ENCODE measurements at regions not wholly inside any gene's neighbourhood (a gene's known extent, or its start where the extent isn't known, plus 50 kb on each side); places are given as distances from the start of the nearest gene placed in this dataset.

- intact Hi-C loops (cut with micrococcal nuclease) = no loop called here
- Histone ChIP-seq H3K4me2 (ENCODE audit: insufficient read depth, low read length) (no peak overlapping the region), H3K79me2 (ENCODE audit: control insufficient read depth, insufficient read depth, low read length) (no peaks in the 10 kb centered on the region), H2AFZ (ENCODE audit: low read depth, low read length) (no peak overlapping the region), H3K9ac (ENCODE audit: insufficient read depth in 1 of 2, low read depth in 2 of 2, low read length in 2 of 2) (no peak overlapping the region), H3K4me1 (replicated peaks in 1 of 2; ENCODE audit: control insufficient read depth in 2 of 2, insufficient read depth in 2 of 2, low read length in 2 of 2) (no peaks in the 10 kb centered on the region), H3K4me3 (no peak overlapping the region), H3K36me3 (ENCODE audit: control insufficient read depth, insufficient read depth, low read length) (no peaks in the 10 kb centered on the region), H3K27me3 (ENCODE audit: control insufficient read depth in 2 of 2, insufficient read depth in 2 of 2, low read length in 2 of 2) (no peaks in the 10 kb centered on the region), H3K9me1 (ENCODE audit: control insufficient read depth, insufficient read depth, low read length) (no peaks in the 10 kb centered on the region), H4K20me1 (replicated peaks; ENCODE audit: control insufficient read depth, insufficient read depth, low read length) (no peaks in the 10 kb centered on the region), H3K9me3 (replicated peaks; ENCODE audit: control insufficient read depth, insufficient read depth, low read depth, low read length) (no peaks in the 10 kb centered on the region), H3K27ac (ENCODE audit: extremely low read depth, low read depth, low read length) (no peak overlapping the region)
- 0% methylated on average over 3 of the region's 4 CpGs for WGBS (ENCODE audit: insufficient coverage, low coverage, missing lambda C conversion rate)
- ChIA-PET POLR2A (no interaction called here), CTCF (ENCODE audit: low intra/inter-chr PET ratio) (no interaction called here)
- BruUV-seq (replicated peaks) = no TSS peak
- in situ Hi-C loops (cut with MboI) = no loop called here
- no peak for DNase-seq (ENCODE audit: extremely low read depth in 1 of 4, low spot score in 3 of 4)
- ATAC-seq = no peak
- TF ChIP-seq ZNF184 (CRISPR knock-in tag; IDR thresholded peaks at IDR 0.05) (no peak), OTX1 (CRISPR knock-in tag; IDR thresholded peaks at IDR 0.05) (no peak), RFX1 (IDR thresholded peaks at IDR 0.05) (no peak), ASH1L (IDR thresholded peaks at IDR 0.05; ENCODE audit: borderline replicate concordance, low read depth, partially characterized antibody) (no peak), ZSCAN32 (CRISPR knock-in tag; IDR thresholded peaks at IDR 0.05) (no peak), MTA1 (IDR thresholded peaks at IDR 0.05; ENCODE audit: borderline replicate concordance) (no peak), TBL1XR1 (IDR thresholded peaks at IDR 0.05; ENCODE audit: low read length in 2 of 2) (no peak), SMARCC2 (IDR thresholded peaks at IDR 0.05; ENCODE audit: low read depth) (no peak), CEBPG (CRISPR knock-in tag; IDR thresholded peaks at IDR 0.05) (no peak), CEBPG (tag; conservative IDR thresholded peaks at IDR 0.05 in 1 of 2, IDR thresholded peaks at IDR 0.05 in 1 of 2) (no peak), SIRT6 (IDR thresholded peaks at IDR 0.05; ENCODE audit: low read depth, low read length) (no peak)
- TF ChIP-seq, protein P1, sequence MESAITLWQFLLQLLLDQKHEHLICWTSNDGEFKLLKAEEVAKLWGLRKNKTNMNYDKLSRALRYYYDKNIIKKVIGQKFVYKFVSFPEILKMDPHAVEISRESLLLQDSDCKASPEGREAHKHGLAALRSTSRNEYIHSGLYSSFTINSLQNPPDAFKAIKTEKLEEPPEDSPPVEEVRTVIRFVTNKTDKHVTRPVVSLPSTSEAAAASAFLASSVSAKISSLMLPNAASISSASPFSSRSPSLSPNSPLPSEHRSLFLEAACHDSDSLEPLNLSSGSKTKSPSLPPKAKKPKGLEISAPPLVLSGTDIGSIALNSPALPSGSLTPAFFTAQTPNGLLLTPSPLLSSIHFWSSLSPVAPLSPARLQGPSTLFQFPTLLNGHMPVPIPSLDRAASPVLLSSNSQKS (CRISPR knock-in tag; IDR thresholded peaks at IDR 0.05) = no peak
- TF ChIP-seq, protein P2, sequence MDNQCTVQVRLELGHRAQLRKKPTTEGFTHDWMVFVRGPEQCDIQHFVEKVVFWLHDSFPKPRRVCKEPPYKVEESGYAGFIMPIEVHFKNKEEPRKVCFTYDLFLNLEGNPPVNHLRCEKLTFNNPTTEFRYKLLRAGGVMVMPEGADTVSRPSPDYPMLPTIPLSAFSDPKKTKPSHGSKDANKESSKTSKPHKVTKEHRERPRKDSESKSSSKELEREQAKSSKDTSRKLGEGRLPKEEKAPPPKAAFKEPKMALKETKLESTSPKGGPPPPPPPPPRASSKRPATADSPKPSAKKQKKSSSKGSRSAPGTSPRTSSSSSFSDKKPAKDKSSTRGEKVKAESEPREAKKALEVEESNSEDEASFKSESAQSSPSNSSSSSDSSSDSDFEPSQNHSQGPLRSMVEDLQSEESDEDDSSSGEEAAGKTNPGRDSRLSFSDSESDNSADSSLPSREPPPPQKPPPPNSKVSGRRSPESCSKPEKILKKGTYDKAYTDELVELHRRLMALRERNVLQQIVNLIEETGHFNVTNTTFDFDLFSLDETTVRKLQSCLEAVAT (IDR thresholded peaks at IDR 0.05) = no peak
- TF ChIP-seq, protein P3, sequence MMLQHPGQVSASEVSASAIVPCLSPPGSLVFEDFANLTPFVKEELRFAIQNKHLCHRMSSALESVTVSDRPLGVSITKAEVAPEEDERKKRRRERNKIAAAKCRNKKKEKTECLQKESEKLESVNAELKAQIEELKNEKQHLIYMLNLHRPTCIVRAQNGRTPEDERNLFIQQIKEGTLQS (IDR thresholded peaks at IDR 0.05) = no peak
- TF ChIP-seq, protein P3 (CRISPR knock-in tag; conservative IDR thresholded peaks at IDR 0.05) = no peak
- FAIRE-seq = no peak
Measured at GRCh38 chr9:81874931-81875330, 53.3 kb upstream of the SPATA31D4 start.

Measured in K562 (cell line).